Endothelial cell (in vitro differentiated cells): ENCODE measurements at regions not wholly inside any gene's neighbourhood (a gene's known extent, or its start where the extent isn't known, plus 50 kb on each side); places are given as distances from the start of the nearest gene placed in this dataset.

Experiments used
- DNase-seq: peaks from one replicate; pipeline ENCODE4 v3.0.0; 2021; ENCODE audit warnings: low spot score
- H3K27ac Mint-ChIP-seq: one replicate; pipeline ENCODE4 v1.8.0; 2021; ENCODE audit warnings: mixed read lengths, inconsistent platforms; ENCODE audit not compliant: unreplicated experiment
- H3K27me3 Mint-ChIP-seq: one replicate; pipeline ENCODE4 v1.8.0; 2021; ENCODE audit warnings: mild to moderate bottlenecking, moderate library complexity, mixed read lengths, inconsistent platforms; ENCODE audit not compliant: unreplicated experiment
- H3K36me3 Mint-ChIP-seq: one replicate; pipeline ENCODE4 v1.8.0; 2021; ENCODE audit warnings: mild to moderate bottlenecking, low read depth, mixed read lengths, inconsistent platforms; ENCODE audit not compliant: unreplicated experiment
- H3K4me1 Mint-ChIP-seq: one replicate; pipeline ENCODE4 v1.8.0; 2021; ENCODE audit warnings: mild to moderate bottlenecking, mixed read lengths, inconsistent platforms; ENCODE audit not compliant: unreplicated experiment
- H3K4me3 Mint-ChIP-seq: one replicate; pipeline ENCODE4 v1.8.0; 2021; ENCODE audit warnings: mild to moderate bottlenecking, mixed read lengths, inconsistent platforms; ENCODE audit not compliant: unreplicated experiment
- H3K9me3 Mint-ChIP-seq: one replicate; pipeline ENCODE4 v1.8.0; 2021; ENCODE audit warnings: mixed read lengths, inconsistent platforms; ENCODE audit not compliant: unreplicated experiment
- CTCF ChIP-seq: fragments of 200-600 bp; sonication (generic); IDR thresholded peaks from one replicate; pipeline ENCODE4 v1.5.0; 2021; ENCODE audit warnings: antibody characterized with exemption; ENCODE audit not compliant: unreplicated experiment

- no peaks in the 10 kb centered on the region for H3K4me1 Mint-ChIP-seq
- H3K27ac Mint-ChIP-seq: no peak overlapping the region
- H3K9me3 Mint-ChIP-seq: no peaks in the 10 kb centered on the region
- H3K27me3 Mint-ChIP-seq: no peaks in the 10 kb centered on the region
- no peak for DNase-seq
- no peaks in the 10 kb centered on the region for H3K36me3 Mint-ChIP-seq
- no peak overlapping the region for H3K4me3 Mint-ChIP-seq
- TF ChIP-seq CTCF: no peak
Observed at GRCh38 chrX:13373431-13374187, 53.8 kb upstream of the ATXN3L start.

GRCh38 chrX:13373027-13373426, 53.2 kb upstream of the ATXN3L start:
- Mint-ChIP-seq H3K27me3 (no peaks in the 10 kb centered on the region), H3K4me3 (no peak overlapping the region), H3K36me3 (no peaks in the 10 kb centered on the region), H3K9me3 (no peaks in the 10 kb centered on the region), H3K27ac (no peak overlapping the region), H3K4me1 (no peaks in the 10 kb centered on the region)
- no peak for DNase-seq
- TF ChIP-seq CTCF: no peak

- TF ChIP-seq CTCF: no peak
- no peaks in the 10 kb centered on the region for H3K36me3 Mint-ChIP-seq
- DNase-seq: no peak
- no peak overlapping the region for H3K27ac Mint-ChIP-seq
- no peaks in the 10 kb centered on the region for H3K27me3 Mint-ChIP-seq
- no peak overlapping the region for H3K4me3 Mint-ChIP-seq
- H3K4me1 Mint-ChIP-seq: no peaks in the 10 kb centered on the region
- no peaks in the 10 kb centered on the region for H3K9me3 Mint-ChIP-seq
Observed at GRCh38 chrX:13372203-13372980, 52.5 kb upstream of the ATXN3L start.

GRCh38 chrX:13371186-13371585, 51.3 kb upstream of the ATXN3L start:
- Mint-ChIP-seq H3K27me3 (no peaks in the 10 kb centered on the region), H3K4me3 (no peak overlapping the region), H3K36me3 (no peaks in the 10 kb centered on the region), H3K4me1 (no peaks in the 10 kb centered on the region), H3K9me3 (no peaks in the 10 kb centered on the region), H3K27ac (no peak overlapping the region)
- no peak for DNase-seq
- TF ChIP-seq CTCF: no peak

GRCh38 chrX:13370713-13371112, 50.9 kb upstream of the ATXN3L start:
- no peak overlapping the region for H3K27ac Mint-ChIP-seq
- H3K27me3 Mint-ChIP-seq: no peaks in the 10 kb centered on the region
- H3K9me3 Mint-ChIP-seq: no peaks in the 10 kb centered on the region
- TF ChIP-seq CTCF: no peak
- no peak overlapping the region for H3K4me3 Mint-ChIP-seq
- no peaks in the 10 kb centered on the region for H3K4me1 Mint-ChIP-seq
- H3K36me3 Mint-ChIP-seq: no peaks in the 10 kb centered on the region
- DNase-seq: no peak
